Right lobe of liver (tissue), 4 donors: ENCODE measurements at regions not wholly inside any gene's neighbourhood (a gene's known extent, or its start where the extent isn't known, plus 50 kb on each side); places are given as distances from the start of the nearest gene placed in this dataset.

Experiments used
- POLR2A ChIP-seq: fragments of 450-650 bp; IDR thresholded peaks from one replicate; pipeline ENCODE4 v1.6.1; 2017; ENCODE audit warnings: antibody characterized with exemption, mild to moderate bottlenecking
- TF ChIP-seq, protein P1 (sequence below), 4 donors: fragments of 200-600 bp in 3 of 4; fragments of 450-650 bp in 1 of 4; IDR thresholded peaks; one replicate each; pipeline versions ENCODE4 v1.5.1 to v1.8.0; 2016 to 2022; ENCODE audit warnings: antibody characterized with exemption in 4 of 4, mild to moderate bottlenecking in 2 of 4
- donor health status: DM: no; HTN: no; CAD: no.
- donor health status: DM: no; HTN: no; CAD: no.
- donor health status: DM: no; HTN: yes; CAD: no.

DNA sequence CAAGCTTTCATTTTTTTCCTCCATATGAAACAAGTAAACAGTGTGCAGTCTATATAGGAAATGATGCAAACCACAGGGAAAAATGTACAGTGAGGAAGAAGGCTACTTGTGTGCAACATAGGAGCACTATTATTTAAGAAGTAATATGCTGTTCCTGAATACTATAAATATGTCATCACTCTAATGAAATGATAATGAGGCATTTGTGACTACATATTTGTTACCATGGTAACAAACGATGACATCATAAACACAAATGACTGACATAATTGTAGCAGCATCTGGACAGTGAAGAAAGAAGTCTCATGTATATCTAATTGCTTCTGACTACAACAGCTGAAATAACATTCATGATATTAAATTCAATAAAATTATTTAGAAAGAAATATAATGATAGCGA is 164.8 kb downstream of the C7orf25 start:
- TF ChIP-seq, protein P1, sequence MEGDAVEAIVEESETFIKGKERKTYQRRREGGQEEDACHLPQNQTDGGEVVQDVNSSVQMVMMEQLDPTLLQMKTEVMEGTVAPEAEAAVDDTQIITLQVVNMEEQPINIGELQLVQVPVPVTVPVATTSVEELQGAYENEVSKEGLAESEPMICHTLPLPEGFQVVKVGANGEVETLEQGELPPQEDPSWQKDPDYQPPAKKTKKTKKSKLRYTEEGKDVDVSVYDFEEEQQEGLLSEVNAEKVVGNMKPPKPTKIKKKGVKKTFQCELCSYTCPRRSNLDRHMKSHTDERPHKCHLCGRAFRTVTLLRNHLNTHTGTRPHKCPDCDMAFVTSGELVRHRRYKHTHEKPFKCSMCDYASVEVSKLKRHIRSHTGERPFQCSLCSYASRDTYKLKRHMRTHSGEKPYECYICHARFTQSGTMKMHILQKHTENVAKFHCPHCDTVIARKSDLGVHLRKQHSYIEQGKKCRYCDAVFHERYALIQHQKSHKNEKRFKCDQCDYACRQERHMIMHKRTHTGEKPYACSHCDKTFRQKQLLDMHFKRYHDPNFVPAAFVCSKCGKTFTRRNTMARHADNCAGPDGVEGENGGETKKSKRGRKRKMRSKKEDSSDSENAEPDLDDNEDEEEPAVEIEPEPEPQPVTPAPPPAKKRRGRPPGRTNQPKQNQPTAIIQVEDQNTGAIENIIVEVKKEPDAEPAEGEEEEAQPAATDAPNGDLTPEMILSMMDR (IDR thresholded peaks at IDR 0.05): no peak
- no peak for TF ChIP-seq POLR2A
